Fibroblast of lung (primary cell): ENCODE measurements at regions not wholly inside any gene's neighbourhood (a gene's known extent, or its start where the extent isn't known, plus 50 kb on each side); places are given as distances from the start of the nearest gene placed in this dataset.

ENCODE experiments used
- DNase-seq, 2 donors: peaks; one replicate each; pipeline versions ENCODE4 v3.0.0 to v3.0.0-alpha.2; 2010; ENCODE audit warnings: low read depth in 2 of 2
- H2AFZ ChIP-seq: 2 replicates; pipeline ENCODE4 v1.5.1; 2012; ENCODE audit warnings: low read length, control low read depth, inconsistent platforms
- H3K27ac ChIP-seq: 2 replicates; pipeline ENCODE4 v1.5.1; 2011; ENCODE audit warnings: low read length, control low read depth; ENCODE audit not compliant: insufficient read depth
- H3K27me3 ChIP-seq: 2 replicates; pipeline ENCODE4 v1.5.1; 2011; ENCODE audit warnings: mild to moderate bottlenecking, low read length; ENCODE audit not compliant: control insufficient read depth, insufficient read depth
- H3K36me3 ChIP-seq: 2 replicates; pipeline ENCODE4 v1.5.1; 2011; ENCODE audit warnings: low read length; ENCODE audit not compliant: control insufficient read depth, insufficient read depth
- H3K4me1 ChIP-seq: 2 replicates; pipeline ENCODE4 v1.5.1; 2011; ENCODE audit warnings: low read length; ENCODE audit not compliant: control insufficient read depth, insufficient read depth; ENCODE audit errors: extremely low read depth
- H3K4me2 ChIP-seq: 2 replicates; pipeline ENCODE4 v1.5.1; 2011; ENCODE audit warnings: low read length, control low read depth; ENCODE audit not compliant: insufficient read depth; ENCODE audit errors: extremely low read depth
- H3K4me3 ChIP-seq, 4 experiments: fragments of 200-600 bp in 1 of 4; sonication (generic) in 1 of 4; replicated peaks in 1 of 4; 2 replicates each; pipeline ENCODE4 v1.5.1; 2011 to 2016; ENCODE audit warnings: low read length in 4 of 4, low read depth in 3 of 4, mild to moderate bottlenecking in 3 of 4, control low read depth in 2 of 4, inconsistent platforms in 1 of 4, mixed read lengths in 1 of 4; ENCODE audit not compliant: insufficient read depth in 1 of 4; ENCODE audit errors: control extremely low read depth in 1 of 4
- H3K79me2 ChIP-seq: 2 replicates; pipeline ENCODE4 v1.5.1; 2012; ENCODE audit warnings: mild to moderate bottlenecking, low read length, inconsistent platforms; ENCODE audit not compliant: control insufficient read depth, insufficient read depth
- H3K9ac ChIP-seq: 2 replicates; pipeline ENCODE4 v1.5.1; 2011; ENCODE audit warnings: mild to moderate bottlenecking, low read length, control low read depth; ENCODE audit not compliant: insufficient read depth
- H3K9me3 ChIP-seq: 2 replicates; pipeline ENCODE4 v1.5.1; 2012; ENCODE audit warnings: low read depth, low read length; ENCODE audit not compliant: control insufficient read depth, insufficient read depth
- H4K20me1 ChIP-seq: 2 replicates; pipeline ENCODE4 v1.5.1; 2011; ENCODE audit warnings: low read length; ENCODE audit not compliant: control insufficient read depth, insufficient read depth; ENCODE audit errors: extremely low read depth
- EZH2 ChIP-seq: IDR thresholded peaks from 2 replicates; pipeline ENCODE4 v1.5.1; 2012; ENCODE audit warnings: low read length, control low read depth, mild to moderate bottlenecking; ENCODE audit errors: missing control alignments
- TF ChIP-seq, protein P1 (sequence below), 2 donors: IDR thresholded peaks in 1 of 2; conservative IDR thresholded peaks in 1 of 2; 1 replicate in 1 of 2; 2 replicates in 1 of 2; pipeline ENCODE4 v1.5.1; 2011 to 2012; ENCODE audit warnings: low read length in 2 of 2, control low read depth in 1 of 2, inconsistent platforms in 1 of 2, low read depth in 1 of 2, mild to moderate bottlenecking in 1 of 2

DNA sequence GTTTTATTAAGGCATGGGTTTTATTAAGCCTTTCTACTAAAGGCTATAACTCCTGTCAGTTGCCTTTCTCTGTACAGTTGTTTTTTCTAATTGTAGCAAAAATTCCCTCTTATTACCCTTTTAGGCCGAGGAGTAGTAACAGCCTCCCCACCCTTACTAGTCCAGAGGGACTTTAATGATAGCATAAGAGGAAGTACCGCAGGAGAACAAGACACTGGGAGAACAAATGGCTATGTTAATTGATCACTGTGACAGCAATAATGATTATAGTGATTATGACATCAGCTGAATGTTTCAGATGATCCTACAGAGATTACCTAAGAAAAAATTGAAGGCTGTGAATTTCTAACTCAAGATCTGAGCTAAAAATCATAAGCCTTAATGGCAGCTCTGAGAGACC, 383.0 kb upstream of the PTBP2 start:
- TF ChIP-seq, protein P1, sequence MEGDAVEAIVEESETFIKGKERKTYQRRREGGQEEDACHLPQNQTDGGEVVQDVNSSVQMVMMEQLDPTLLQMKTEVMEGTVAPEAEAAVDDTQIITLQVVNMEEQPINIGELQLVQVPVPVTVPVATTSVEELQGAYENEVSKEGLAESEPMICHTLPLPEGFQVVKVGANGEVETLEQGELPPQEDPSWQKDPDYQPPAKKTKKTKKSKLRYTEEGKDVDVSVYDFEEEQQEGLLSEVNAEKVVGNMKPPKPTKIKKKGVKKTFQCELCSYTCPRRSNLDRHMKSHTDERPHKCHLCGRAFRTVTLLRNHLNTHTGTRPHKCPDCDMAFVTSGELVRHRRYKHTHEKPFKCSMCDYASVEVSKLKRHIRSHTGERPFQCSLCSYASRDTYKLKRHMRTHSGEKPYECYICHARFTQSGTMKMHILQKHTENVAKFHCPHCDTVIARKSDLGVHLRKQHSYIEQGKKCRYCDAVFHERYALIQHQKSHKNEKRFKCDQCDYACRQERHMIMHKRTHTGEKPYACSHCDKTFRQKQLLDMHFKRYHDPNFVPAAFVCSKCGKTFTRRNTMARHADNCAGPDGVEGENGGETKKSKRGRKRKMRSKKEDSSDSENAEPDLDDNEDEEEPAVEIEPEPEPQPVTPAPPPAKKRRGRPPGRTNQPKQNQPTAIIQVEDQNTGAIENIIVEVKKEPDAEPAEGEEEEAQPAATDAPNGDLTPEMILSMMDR (conservative IDR thresholded peaks at IDR 0.05 in 1 of 2, IDR thresholded peaks at IDR 0.05 in 1 of 2; ENCODE audit: low read depth in 1 of 2, low read length in 2 of 2): no peak
- TF ChIP-seq EZH2: no peak
- H3K27ac ChIP-seq: no peak overlapping the region
- H3K4me2 ChIP-seq: no peak overlapping the region
- H3K27me3 ChIP-seq: no peaks in the 10 kb centered on the region
- H3K4me1 ChIP-seq: no peaks in the 10 kb centered on the region
- H4K20me1 ChIP-seq: no peaks in the 10 kb centered on the region
- H3K9me3 ChIP-seq: no peaks in the 10 kb centered on the region
- no peak overlapping the region for H2AFZ ChIP-seq
- no peak overlapping the region for H3K9ac ChIP-seq
- no peak overlapping the region for H3K4me3 ChIP-seq
- H3K36me3 ChIP-seq: no peaks in the 10 kb centered on the region
- DNase-seq: no peak
- no peaks in the 10 kb centered on the region for H3K79me2 ChIP-seq

DNA sequence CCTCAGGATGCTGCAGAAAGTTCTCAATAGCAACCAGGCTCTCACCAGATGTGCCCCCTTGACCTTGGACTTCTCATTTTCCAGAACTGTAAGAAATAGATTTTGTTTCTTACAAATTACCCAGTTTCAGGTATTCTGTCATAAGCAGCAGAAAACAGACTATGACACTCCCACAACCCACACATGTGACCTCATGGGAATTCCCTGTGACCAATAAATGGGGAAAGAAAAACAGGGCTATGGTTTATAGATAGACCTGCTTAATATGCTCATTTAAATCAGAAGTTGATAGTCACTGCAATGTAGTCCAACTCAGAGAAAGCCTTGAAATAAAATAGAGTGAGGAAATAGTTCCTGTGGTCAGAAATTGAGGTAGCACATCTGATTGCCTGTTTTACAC, 380.9 kb upstream of the PTBP2 start:
- no peak for TF ChIP-seq EZH2
- TF ChIP-seq, protein P1 (conservative IDR thresholded peaks at IDR 0.05 in 1 of 2, IDR thresholded peaks at IDR 0.05 in 1 of 2; ENCODE audit: low read depth in 1 of 2, low read length in 2 of 2): no peak
- Histone ChIP-seq H3K79me2 (no peaks in the 10 kb centered on the region), H3K4me2 (no peak overlapping the region), H3K4me3 (no peak overlapping the region), H3K27me3 (no peaks in the 10 kb centered on the region), H3K9me3 (no peaks in the 10 kb centered on the region), H3K4me1 (no peaks in the 10 kb centered on the region), H4K20me1 (no peaks in the 10 kb centered on the region), H3K9ac (no peak overlapping the region), H3K36me3 (no peaks in the 10 kb centered on the region), H2AFZ (no peak overlapping the region), H3K27ac (no peak overlapping the region)
- no peak for DNase-seq

DNA sequence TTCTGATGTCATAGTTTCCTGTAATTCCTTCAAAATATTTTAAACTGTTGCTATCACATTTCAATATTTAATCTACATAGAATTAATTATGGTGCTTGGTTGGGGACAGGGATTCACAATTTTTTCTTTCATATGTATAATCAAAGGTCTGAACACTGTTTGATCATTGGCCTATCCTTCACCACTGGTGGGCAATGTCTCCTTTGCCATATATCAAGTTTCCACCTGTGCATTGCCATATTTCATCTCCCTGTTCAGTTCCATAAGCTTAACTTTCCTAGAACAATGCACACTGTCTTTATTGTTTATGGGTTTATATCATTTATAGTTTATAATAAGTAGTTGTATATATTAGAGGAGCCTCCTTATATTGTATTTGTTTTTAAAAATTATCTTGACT, 374.9 kb upstream of the PTBP2 start:
- H3K27ac ChIP-seq: no peak overlapping the region
- H2AFZ ChIP-seq: no peak overlapping the region
- no peaks in the 10 kb centered on the region for H3K9me3 ChIP-seq
- no peak for TF ChIP-seq EZH2
- TF ChIP-seq, protein P1 (conservative IDR thresholded peaks at IDR 0.05 in 1 of 2, IDR thresholded peaks at IDR 0.05 in 1 of 2; ENCODE audit: low read depth in 1 of 2, low read length in 2 of 2): no peak
- H4K20me1 ChIP-seq: no peaks in the 10 kb centered on the region
- no peaks in the 10 kb centered on the region for H3K4me1 ChIP-seq
- H3K4me3 ChIP-seq: no peak overlapping the region
- H3K79me2 ChIP-seq: no peaks in the 10 kb centered on the region
- H3K36me3 ChIP-seq: no peaks in the 10 kb centered on the region
- no peak for DNase-seq
- no peak overlapping the region for H3K4me2 ChIP-seq
- no peaks in the 10 kb centered on the region for H3K27me3 ChIP-seq
- H3K9ac ChIP-seq: no peak overlapping the region
